ENCODE measurements at regions not wholly inside any gene's neighbourhood (a gene's known extent, or its start where the extent isn't known, plus 50 kb on each side); places are given as distances from the start of the nearest gene placed in this dataset.

GRCh38 chr1:8216005-8216404 is 101.9 kb upstream of the SLC45A1 start:
- no TSS peak for BruUV-seq (replicated peaks)
- H3K56ac ChIP-seq (ENCODE audit: extremely low read depth, insufficient read depth, low read length) = peak overlapping the region; percentile 57; the same call in 1 of the 2 replicates
- intact Hi-C loops (cut with micrococcal nuclease) = no loop called here
- DNase-seq = peak; percentile 70
- H3K79me1 ChIP-seq (ENCODE audit: low read depth in 1 of 2, low read length in 2 of 2) = peaks cover 3 to 4% of the 10 kb centered on the region in 2 experiments; a peak in 2 of 4 replicates
- no CpG with 5 or more reads among the region's 1 CpG for WGBS, 2 experiments (ENCODE audit: extremely low coverage in 2 of 2, insufficient read length in 1 of 2)
- H4K20me1 ChIP-seq (ENCODE audit: insufficient read depth, low read length) = no peaks in the 10 kb centered on the region
- H3K27ac ChIP-seq (ENCODE audit: insufficient read depth, low read length) = peak overlapping the region; percentile 97
- H3K4me1 ChIP-seq (ENCODE audit: control insufficient read depth, insufficient read depth, low read length) = peaks cover 59% of the 10 kb centered on the region
- H4K8ac ChIP-seq (ENCODE audit: low read depth in 2 of 2, low read length in 2 of 2) = peak overlapping the region; percentile 97 to 100
- peak overlapping the region; percentile 80 for H3K14ac ChIP-seq (replicated peaks; ENCODE audit: low read depth, low read length)
- peak overlapping the region; percentile 99 for H4K5ac ChIP-seq (ENCODE audit: low read depth, low read length)
- H2BK20ac ChIP-seq (ENCODE audit: low read depth, low read length) = peak overlapping the region; percentile 96
- ATAC-seq (ENCODE audit: low read depth) = peak; percentile 35
- in situ Hi-C loops (cut with MboI; ENCODE audit: low sequenced_read_pairs) = loop anchor here (10.0 kb wide), 1 partner anchor 181 kb away; no protein-coding TSS in a partner anchor
- H2BK5ac ChIP-seq (ENCODE audit: low read depth, low read length, poor library complexity, severe bottlenecking) = peak overlapping the region; percentile 95
- H2BK15ac ChIP-seq (ENCODE audit: low read depth, low read length) = peak overlapping the region; percentile 94
- TF ChIP-seq BHLHE40 (IDR thresholded peaks at IDR 0.05; ENCODE audit: low read depth, low read length) (no peak), NFE2L2 (IDR thresholded peaks at IDR 0.05; ENCODE audit: low read depth, low read length) (no peak), CHD1 (IDR thresholded peaks at IDR 0.05; ENCODE audit: low read depth, low read length) (no peak), MAZ (IDR thresholded peaks at IDR 0.05; ENCODE audit: borderline replicate concordance, low read depth, low read length) (no peak)
- TF ChIP-seq, protein P1, sequence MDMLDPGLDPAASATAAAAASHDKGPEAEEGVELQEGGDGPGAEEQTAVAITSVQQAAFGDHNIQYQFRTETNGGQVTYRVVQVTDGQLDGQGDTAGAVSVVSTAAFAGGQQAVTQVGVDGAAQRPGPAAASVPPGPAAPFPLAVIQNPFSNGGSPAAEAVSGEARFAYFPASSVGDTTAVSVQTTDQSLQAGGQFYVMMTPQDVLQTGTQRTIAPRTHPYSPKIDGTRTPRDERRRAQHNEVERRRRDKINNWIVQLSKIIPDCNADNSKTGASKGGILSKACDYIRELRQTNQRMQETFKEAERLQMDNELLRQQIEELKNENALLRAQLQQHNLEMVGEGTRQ (IDR thresholded peaks at IDR 0.05; ENCODE audit: low read depth, low read length) = no peak
- H3K36me3 ChIP-seq (ENCODE audit: control insufficient read depth, insufficient read depth, low read length) = no peaks in the 10 kb centered on the region
- peak overlapping the region; percentile 97 for H2AK5ac ChIP-seq (ENCODE audit: low read depth, low read length)
- peak overlapping the region; percentile 99 for H2BK120ac ChIP-seq (ENCODE audit: low read depth, low read length)
- peak overlapping the region; percentile 1; the same call in 1 of the 2 replicates for H3K4me2 ChIP-seq (ENCODE audit: low read depth, low read length)
- H3K9me1 ChIP-seq (ENCODE audit: insufficient read depth, low read length) = peaks cover 44% of the 10 kb centered on the region
- H2AFZ ChIP-seq (replicated peaks; ENCODE audit: low read length, poor library complexity) = peak overlapping the region; percentile 61
- POLR2A ChIA-PET (ENCODE audit: unreplicated experiment) = no interaction called here
- CTCF ChIA-PET = no interaction called here
- H3K23ac ChIP-seq (ENCODE audit: low read depth, low read length) = peak overlapping the region; percentile 79; the same call in 1 of the 2 replicates
- H3K4me3 ChIP-seq (ENCODE audit: insufficient read depth, low read depth, low read length) = no peak overlapping the region
- peak overlapping the region; percentile 98 for H3K4ac ChIP-seq (ENCODE audit: low read depth, low read length)
- H3K18ac ChIP-seq (ENCODE audit: low read depth, low read length) = peak overlapping the region; percentile 99
- H3K9ac ChIP-seq (ENCODE audit: low read depth, low read length) = peak overlapping the region; percentile 64
- dilution Hi-C loops (cut with HindIII; ENCODE audit: low sequenced_read_pairs, unreplicated experiment) = no loop called here
- peak overlapping the region; percentile 13 for H2AK9ac ChIP-seq (replicated peaks; ENCODE audit: low read depth, low read length, poor library complexity)
- H3K27me3 ChIP-seq (ENCODE audit: control insufficient read depth, insufficient read depth, low read length) = no peaks in the 10 kb centered on the region
- no peaks in the 10 kb centered on the region for H3K9me3 ChIP-seq (ENCODE audit: control insufficient read depth, insufficient read depth, low read length)
- peak overlapping the region; percentile 99 for H4K91ac ChIP-seq (ENCODE audit: insufficient read depth, low read depth, low read length)
